HG02981 (cell line): ENCODE measurements at regions not wholly inside any gene's neighbourhood (a gene's known extent, or its start where the extent isn't known, plus 50 kb on each side); places are given as distances from the start of the nearest gene placed in this dataset.

Experiments used
- ATAC-seq: cut with Tn5 transposase; IDR thresholded peaks from one replicate; pipeline ENCODE4 v1.9.1; 2021; ENCODE audit warnings: mild to moderate bottlenecking, moderate library complexity; ENCODE audit not compliant: unreplicated experiment

- ATAC-seq, result no peak
Observed at GRCh38 chr4:135239964-135240363, 1038.4 kb upstream of the PABPC4L start.

GRCh38 chr4:135238940-135239339, 1037.4 kb upstream of the PABPC4L start:
- ATAC-seq, result no peak

- ATAC-seq, result no peak
Observed at GRCh38 chr4:135236048-135236447, 1034.5 kb upstream of the PABPC4L start.

- ATAC-seq, result no peak
Observed at GRCh38 chr4:135227842-135228241, 1026.3 kb upstream of the PABPC4L start.

- no peak for ATAC-seq
Observed at GRCh38 chr4:135225551-135225950, 1024.0 kb upstream of the PABPC4L start.

- ATAC-seq, result no peak
Observed at GRCh38 chr4:135210341-135210740, 1008.8 kb upstream of the PABPC4L start.

- no peak for ATAC-seq
Observed at GRCh38 chr4:135207531-135207930, 1005.9 kb upstream of the PABPC4L start.

GRCh38 chr4:135204311-135204710, 1002.7 kb upstream of the PABPC4L start:
- ATAC-seq, result no peak

- no peak for ATAC-seq
Observed at GRCh38 chr4:135201081-135201480, 999.5 kb upstream of the PABPC4L start.

GRCh38 chr4:135197641-135198040, 996.1 kb upstream of the PABPC4L start:
- no peak for ATAC-seq

GRCh38 chr4:135194477-135194876, 992.9 kb upstream of the PABPC4L start:
- ATAC-seq, result no peak

GRCh38 chr4:135192751-135193535, 991.4 kb upstream of the PABPC4L start:
- ATAC-seq, result no peak

GRCh38 chr4:135191596-135191995, 990.0 kb upstream of the PABPC4L start:
- ATAC-seq, result no peak

- ATAC-seq, result no peak
Observed at GRCh38 chr4:135186002-135186401, 984.4 kb upstream of the PABPC4L start.

- no peak for ATAC-seq
Observed at GRCh38 chr4:135185256-135185655, 983.7 kb upstream of the PABPC4L start.

GRCh38 chr4:135184715-135185114, 983.1 kb upstream of the PABPC4L start:
- ATAC-seq, result no peak

- ATAC-seq, result no peak
Observed at GRCh38 chr4:135177321-135177720, 975.7 kb upstream of the PABPC4L start.

GRCh38 chr4:135166661-135167060, 965.1 kb upstream of the PABPC4L start:
- no peak for ATAC-seq

GRCh38 chr4:135164601-135165000, 963.0 kb upstream of the PABPC4L start:
- no peak for ATAC-seq

- no peak for ATAC-seq
Observed at GRCh38 chr4:135144498-135144897, 942.9 kb upstream of the PABPC4L start.

- ATAC-seq, result no peak
Observed at GRCh38 chr4:135124196-135124595, 922.6 kb upstream of the PABPC4L start.

GRCh38 chr4:135123632-135124031, 922.0 kb upstream of the PABPC4L start:
- no peak for ATAC-seq

GRCh38 chr4:135122457-135122856, 920.9 kb upstream of the PABPC4L start:
- ATAC-seq, result no peak
